HUES6 (cell line): ENCODE measurements at regions not wholly inside any gene's neighbourhood (a gene's known extent, or its start where the extent isn't known, plus 50 kb on each side); places are given as distances from the start of the nearest gene placed in this dataset.
"Not testable (repeated sequence)": the region's sequence is repeated elsewhere in the genome, so short reads cannot be mapped to it uniquely, and the experiment has no call there.

Source experiments
- H3K27ac ChIP-seq: 2 replicates; pipeline ENCODE4 v1.7.0; 2013; ENCODE audit warnings: low read depth, mild to moderate bottlenecking, low read length, inconsistent platforms
- H3K27me3 ChIP-seq: 2 replicates; pipeline ENCODE4 v1.6.1; 2013; ENCODE audit warnings: low read length; ENCODE audit not compliant: control insufficient read depth, insufficient read depth
- H3K36me3 ChIP-seq: 2 replicates; pipeline ENCODE4 v1.6.1; 2013; ENCODE audit warnings: low read length; ENCODE audit not compliant: control insufficient read depth, insufficient read depth
- H3K4me1 ChIP-seq: 2 replicates; pipeline ENCODE4 v1.6.1; 2013; ENCODE audit warnings: low read length; ENCODE audit not compliant: control insufficient read depth, insufficient read depth
- H3K4me3 ChIP-seq: 2 replicates; pipeline ENCODE4 v1.5.1; 2013; ENCODE audit warnings: low read depth, low read length
- H3K9ac ChIP-seq: one replicate; pipeline ENCODE4 v1.6.1; 2013; ENCODE audit warnings: mild to moderate bottlenecking, low read length
- H3K9me3 ChIP-seq: 2 replicates; pipeline ENCODE4 v1.6.1; 2013; ENCODE audit warnings: low read depth, low read length; ENCODE audit not compliant: control insufficient read depth, insufficient read depth

DNA sequence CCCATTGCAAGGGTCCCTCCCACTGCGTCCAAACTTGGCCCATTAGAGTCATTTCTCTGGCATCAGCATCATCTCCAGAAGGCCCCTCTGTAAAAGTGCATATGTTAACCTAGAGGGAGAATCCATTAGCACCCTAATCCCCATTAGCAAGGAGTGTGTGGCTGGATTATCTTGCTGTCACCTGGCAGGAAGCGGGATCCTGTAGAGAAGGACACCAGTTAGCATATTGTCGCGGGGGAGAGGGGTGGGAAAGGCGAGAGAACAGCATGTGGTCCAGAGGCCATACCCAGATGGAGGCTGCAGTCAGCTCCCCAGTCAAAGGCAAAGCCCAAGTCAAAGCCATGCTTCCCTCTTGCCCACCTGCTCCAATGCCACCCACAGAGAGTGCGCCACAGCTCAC is 64.0 kb downstream of the OLIG1 start:
- Histone ChIP-seq H3K36me3 (no peaks in the 10 kb centered on the region), H3K4me1 (peaks cover 6% of the 10 kb centered on the region), H3K9ac (no peak overlapping the region), H3K27ac (no peak overlapping the region), H3K27me3 (peaks cover 11% of the 10 kb centered on the region), H3K9me3 (no peaks in the 10 kb centered on the region), H3K4me3 (no peak overlapping the region)

DNA sequence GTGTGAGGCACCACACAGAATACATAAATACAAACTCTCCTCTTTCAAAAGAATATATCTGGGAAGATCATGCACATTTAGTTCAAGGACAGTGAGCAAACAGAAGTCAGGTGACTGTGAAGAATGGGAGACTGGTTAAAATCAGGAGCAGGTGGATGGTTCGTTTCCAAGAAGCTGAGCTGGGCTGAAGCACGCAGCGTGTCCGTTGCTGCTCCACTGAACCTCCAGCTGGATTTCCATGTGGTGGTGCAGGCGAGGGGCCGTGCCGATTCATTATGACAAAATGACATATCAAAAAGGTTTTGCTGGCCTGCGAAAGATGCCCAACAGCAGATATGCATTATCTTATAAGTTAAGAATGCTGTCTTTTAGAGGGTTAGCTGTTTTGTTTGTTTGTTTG is 66.0 kb downstream of the OLIG1 start:
- Histone ChIP-seq H3K27ac (no peak overlapping the region), H3K4me3 (no peak overlapping the region), H3K36me3 (no peaks in the 10 kb centered on the region), H3K27me3 (peaks cover 5% of the 10 kb centered on the region; the same call in 1 of the 2 replicates), H3K9ac (no peak overlapping the region), H3K9me3 (no peaks in the 10 kb centered on the region), H3K4me1 (peaks cover 6% of the 10 kb centered on the region)

DNA sequence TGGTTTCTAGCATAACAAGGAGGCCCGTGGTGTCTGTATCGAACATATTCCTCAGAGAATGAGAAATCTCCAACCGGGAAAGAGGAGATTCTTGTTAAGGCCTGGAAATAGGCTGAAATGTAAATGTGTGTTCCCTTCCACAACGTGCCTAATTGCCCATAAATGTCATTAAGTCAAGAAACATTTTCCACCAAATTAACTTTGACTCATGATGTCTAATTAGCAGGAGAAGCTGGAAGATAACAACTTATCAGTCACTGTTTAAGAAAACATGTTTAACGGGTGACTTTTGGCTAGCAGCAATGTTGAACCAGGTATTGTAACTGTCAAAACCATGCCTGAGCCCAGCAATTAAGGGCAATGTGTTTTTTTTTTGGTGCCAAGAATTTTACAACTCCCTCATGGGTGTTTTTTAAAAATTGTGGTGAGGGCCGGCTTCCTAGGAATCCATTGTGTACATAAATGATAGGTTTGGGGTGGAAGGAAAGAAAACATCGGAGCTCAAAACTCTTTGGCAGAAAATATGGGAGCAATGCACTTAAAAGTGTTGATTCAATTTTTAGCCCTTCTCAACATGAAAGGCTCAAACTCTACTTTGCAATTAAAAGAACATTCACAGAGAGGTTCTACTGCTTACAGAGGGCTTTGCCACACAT is 67.0 kb downstream of the OLIG1 start:
- Histone ChIP-seq H3K27ac (no peak overlapping the region), H3K4me1 (peaks cover 6% of the 10 kb centered on the region), H3K9ac (no peak overlapping the region), H3K4me3 (no peak overlapping the region), H3K9me3 (no peaks in the 10 kb centered on the region), H3K36me3 (no peaks in the 10 kb centered on the region), H3K27me3 (no peaks in the 10 kb centered on the region; the same call in 1 of the 2 replicates)

DNA sequence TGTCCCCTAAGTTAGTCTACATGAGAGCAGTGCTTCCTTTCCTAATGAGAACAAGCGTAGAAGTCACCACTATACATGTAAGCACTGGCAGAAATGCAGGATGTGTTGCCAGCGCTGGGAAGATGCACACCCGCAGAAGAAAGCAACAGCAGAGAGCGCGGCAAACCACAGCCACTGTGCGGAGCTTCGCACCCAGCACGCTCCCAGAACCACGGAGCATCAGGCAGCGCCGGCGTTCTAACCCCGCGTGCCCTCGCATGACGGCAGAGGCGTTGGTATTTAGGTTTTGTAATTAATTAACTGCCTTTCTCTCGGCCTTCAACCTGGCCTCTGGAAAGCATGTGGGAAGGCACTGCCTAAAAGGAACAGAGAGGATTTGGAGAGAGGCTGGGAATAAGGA is 69.1 kb downstream of the OLIG1 start:
- H3K9me3 ChIP-seq: no peaks in the 10 kb centered on the region
- no peak overlapping the region for H3K9ac ChIP-seq
- H3K27me3 ChIP-seq: no peaks in the 10 kb centered on the region; the same call in 1 of the 2 replicates
- peaks cover 3% of the 10 kb centered on the region for H3K4me1 ChIP-seq
- H3K27ac ChIP-seq: no peak overlapping the region
- H3K36me3 ChIP-seq: no peaks in the 10 kb centered on the region
- no peak overlapping the region for H3K4me3 ChIP-seq

DNA sequence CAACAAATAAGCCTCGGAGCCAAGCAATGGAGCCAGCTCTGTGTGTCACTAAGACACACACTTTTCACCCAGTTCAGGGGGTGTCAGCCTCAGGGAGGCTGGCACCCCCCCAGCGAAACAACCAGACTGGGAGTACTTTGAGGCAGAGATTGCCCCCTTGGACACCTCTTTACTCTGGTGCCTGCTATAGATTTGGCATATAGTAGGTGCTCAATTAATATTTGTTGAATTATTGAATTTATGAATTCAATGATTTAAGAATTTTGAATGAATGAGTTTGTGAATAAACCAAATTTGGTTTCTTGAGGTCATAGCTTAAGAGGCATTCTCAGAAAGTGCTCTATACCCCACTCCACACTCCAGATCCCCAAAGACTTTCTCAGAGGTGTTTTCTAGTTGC is 70.3 kb downstream of the OLIG1 start:
- no peaks in the 10 kb centered on the region for H3K27me3 ChIP-seq
- H3K4me3 ChIP-seq: no peak overlapping the region

DNA sequence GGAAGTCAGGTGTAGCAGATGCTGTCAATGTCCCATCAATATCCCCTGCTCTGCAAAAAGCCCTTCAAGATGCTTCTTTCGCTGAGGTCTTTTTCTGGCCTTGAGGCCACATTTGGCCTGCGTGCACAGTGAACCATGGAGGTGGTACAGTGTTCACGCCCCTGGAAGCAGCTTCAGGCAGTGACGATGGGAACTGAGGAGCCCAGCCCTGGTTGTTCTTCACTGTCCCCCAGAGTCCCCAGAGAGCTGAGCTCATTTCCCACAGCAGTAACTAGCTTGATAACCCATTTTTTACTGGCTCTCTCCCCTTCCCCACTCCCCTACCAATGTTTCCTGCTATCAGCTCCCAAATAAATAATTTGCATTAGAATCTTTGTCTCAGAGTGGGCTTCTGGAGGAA is 76.5 kb downstream of the OLIG1 start:
- H3K4me1 ChIP-seq: peaks cover 6% of the 10 kb centered on the region; the same call in 1 of the 2 replicates
- no peaks in the 10 kb centered on the region for H3K36me3 ChIP-seq
- H3K9ac ChIP-seq: no peak overlapping the region
- H3K27me3 ChIP-seq: no peaks in the 10 kb centered on the region
- H3K27ac ChIP-seq: no peak overlapping the region
- H3K4me3 ChIP-seq: no peak overlapping the region
- no peaks in the 10 kb centered on the region for H3K9me3 ChIP-seq

More for the DNA sequence above, 70.3 kb downstream of the OLIG1 start:
- H3K9me3 ChIP-seq: no peaks in the 10 kb centered on the region
- no peak overlapping the region for H3K27ac ChIP-seq
- H3K36me3 ChIP-seq: no peaks in the 10 kb centered on the region
- no peak overlapping the region for H3K9ac ChIP-seq
- H3K4me1 ChIP-seq: no peaks in the 10 kb centered on the region

DNA sequence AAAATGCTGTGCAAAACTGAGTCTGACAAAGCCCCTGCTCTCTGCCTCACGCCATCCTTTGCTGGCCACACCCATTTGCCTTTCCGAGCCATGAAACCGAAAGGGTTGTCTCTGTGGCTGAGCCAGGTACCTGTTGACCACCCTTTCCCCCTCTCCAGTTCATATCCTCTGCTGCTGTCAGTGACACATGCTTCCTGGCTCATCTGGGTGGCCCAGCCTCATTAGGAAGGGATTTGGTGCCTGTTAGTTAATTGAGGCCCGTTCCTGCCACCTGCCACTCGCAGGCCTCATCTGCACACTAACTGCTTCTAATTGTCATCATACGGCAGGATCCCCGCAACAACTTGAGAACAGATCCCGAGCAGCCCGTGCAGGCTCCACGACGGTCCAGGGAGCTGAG is 79.2 kb downstream of the OLIG1 start:
- H3K27ac ChIP-seq: no peak overlapping the region
- no peaks in the 10 kb centered on the region for H3K36me3 ChIP-seq
- H3K9me3 ChIP-seq: no peaks in the 10 kb centered on the region
- no peak overlapping the region for H3K4me3 ChIP-seq
- no peak overlapping the region for H3K9ac ChIP-seq
- H3K4me1 ChIP-seq: peaks cover 6% of the 10 kb centered on the region; the same call in 1 of the 2 replicates
- no peaks in the 10 kb centered on the region for H3K27me3 ChIP-seq

DNA sequence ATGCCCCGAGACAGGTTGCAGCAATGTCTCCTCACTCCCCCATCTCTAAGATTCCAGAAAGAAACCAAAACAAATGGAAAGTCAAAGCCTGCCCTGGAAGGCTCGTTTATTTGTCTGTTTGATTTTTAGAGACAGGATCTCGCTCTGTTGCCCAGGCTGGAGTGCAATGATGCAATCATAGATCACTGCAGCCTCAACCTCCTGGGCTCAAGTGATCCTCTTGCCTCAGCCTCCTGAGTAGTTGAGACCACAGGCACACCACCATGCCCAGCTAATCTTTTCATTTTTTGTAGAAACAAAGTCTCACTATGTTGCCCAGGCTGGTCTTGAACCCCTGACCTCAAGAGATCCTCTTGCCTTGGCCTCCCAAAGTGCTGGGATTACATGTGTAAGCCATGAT is 78.8 kb upstream of the IFNAR2 start:
- not testable (repeated sequence) for H3K36me3 ChIP-seq, H3K9ac ChIP-seq, H3K4me1 ChIP-seq, H3K4me3 ChIP-seq, H3K9me3 ChIP-seq, H3K27ac ChIP-seq, H3K27me3 ChIP-seq

DNA sequence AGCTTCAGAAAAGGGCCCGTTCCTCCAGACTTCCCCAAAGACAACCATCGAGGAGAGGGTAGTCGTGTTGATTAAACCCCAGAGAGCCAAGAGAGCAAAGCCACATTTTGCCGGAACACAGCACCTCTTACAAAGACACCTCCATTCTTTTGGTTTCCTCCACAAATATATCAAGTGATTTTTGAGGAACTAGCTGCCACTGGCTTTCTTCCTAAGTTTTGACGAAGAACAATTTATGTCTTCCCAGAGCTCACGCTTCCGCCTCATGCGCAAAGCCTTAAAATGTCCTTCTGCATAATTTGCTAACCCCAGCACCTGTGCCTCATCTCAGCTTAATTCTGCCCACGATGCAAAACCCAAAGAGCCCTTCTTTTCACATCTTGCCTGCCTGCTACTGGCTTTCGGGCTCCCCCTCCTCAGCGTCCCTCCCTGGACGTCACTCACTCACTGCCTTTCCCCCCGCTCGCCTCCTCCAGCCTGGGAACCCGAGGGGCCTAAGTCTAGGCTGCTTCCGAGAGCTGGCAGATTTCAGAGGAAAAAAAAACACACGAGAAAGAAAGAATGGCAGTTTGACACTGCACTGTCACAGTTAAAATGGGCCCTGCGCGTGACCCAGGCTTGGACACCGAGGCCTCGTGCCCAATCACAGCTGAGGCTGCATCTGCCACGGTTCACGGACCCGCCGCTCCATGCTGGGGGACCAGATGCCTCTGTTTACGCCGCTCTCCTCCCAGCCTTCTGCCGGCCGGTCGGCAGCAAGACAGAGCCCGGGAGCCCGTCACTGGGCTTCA is 77.6 kb upstream of the IFNAR2 start:
- Histone ChIP-seq H3K9me3 (no peaks in the 10 kb centered on the region), H3K9ac (no peak overlapping the region), H3K27ac (no peak overlapping the region), H3K27me3 (peaks cover 4% of the 10 kb centered on the region; the same call in 1 of the 2 replicates), H3K36me3 (no peaks in the 10 kb centered on the region), H3K4me3 (no peak overlapping the region), H3K4me1 (peaks cover 6% of the 10 kb centered on the region; the same call in 1 of the 2 replicates)

DNA sequence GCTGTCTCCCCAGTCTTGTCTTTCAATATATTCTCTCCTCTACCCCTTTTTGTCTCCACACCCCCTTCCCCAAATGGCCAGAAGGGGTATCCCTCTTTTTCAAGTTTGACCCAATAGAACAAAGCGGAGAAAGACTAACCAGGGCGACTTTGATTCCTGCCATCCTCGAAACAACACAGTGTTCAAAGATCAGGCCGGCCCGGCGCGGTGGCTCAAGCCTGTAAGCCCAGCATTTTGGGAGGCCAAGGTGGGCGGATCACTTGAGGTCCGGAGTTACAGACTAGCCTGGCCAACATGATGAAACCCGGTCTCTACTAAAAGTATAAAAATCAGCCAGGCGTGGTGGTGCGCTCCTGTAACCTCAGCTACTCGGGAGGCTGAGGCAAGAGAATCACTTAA is 77.0 kb upstream of the IFNAR2 start:
- H3K4me1 ChIP-seq: peaks cover 6% of the 10 kb centered on the region; the same call in 1 of the 2 replicates
- no peaks in the 10 kb centered on the region for H3K9me3 ChIP-seq
- H3K27ac ChIP-seq: no peak overlapping the region
- no peak overlapping the region for H3K4me3 ChIP-seq
- H3K27me3 ChIP-seq: peaks cover 4% of the 10 kb centered on the region; the same call in 1 of the 2 replicates
- no peak overlapping the region for H3K9ac ChIP-seq
- no peaks in the 10 kb centered on the region for H3K36me3 ChIP-seq

DNA sequence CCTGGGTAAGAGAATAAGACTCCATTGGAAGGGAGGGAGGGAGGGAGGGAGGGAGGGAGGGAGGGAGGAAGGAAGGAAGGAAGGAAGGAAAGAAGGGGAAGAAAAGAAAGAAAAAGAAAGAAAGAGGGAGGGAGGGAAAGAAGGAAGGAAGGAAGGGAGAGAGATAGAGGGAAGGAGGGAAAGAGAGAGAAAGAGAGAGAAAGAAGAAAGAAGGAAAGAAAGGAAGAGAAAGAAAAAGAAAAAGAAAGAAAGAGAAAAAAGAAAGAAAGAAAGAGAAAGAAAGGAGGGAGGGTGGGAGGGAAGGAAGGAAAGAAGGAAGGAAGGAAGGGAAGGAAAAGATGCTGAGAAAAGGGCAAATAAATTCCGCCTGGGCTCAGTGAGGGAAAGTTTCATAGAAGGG is 74.7 kb upstream of the IFNAR2 start:
- no peak overlapping the region for H3K27ac ChIP-seq

More for the DNA sequence above, 74.7 kb upstream of the IFNAR2 start:
- Histone ChIP-seq H3K4me1 (no peaks in the 10 kb centered on the region), H3K36me3 (no peaks in the 10 kb centered on the region), H3K9ac (no peak overlapping the region), H3K27me3 (peaks cover 4% of the 10 kb centered on the region; the same call in 1 of the 2 replicates), H3K9me3 (peaks cover 8% of the 10 kb centered on the region), H3K4me3 (no peak overlapping the region)
